Stomach (tissue), 8 donors: ENCODE measurements at regions not wholly inside any gene's neighbourhood (a gene's known extent, or its start where the extent isn't known, plus 50 kb on each side); places are given as distances from the start of the nearest gene placed in this dataset.

ENCODE experiments used
- DNase-seq, 2 donors: peaks; one replicate each; pipeline versions ENCODE4 v3.0.0 to v3.0.0-alpha.2; 2013 to 2019
- H3K27ac ChIP-seq, 5 donors: fragments of 200-600 bp in 4 of 5; sonication (generic) in 4 of 5; one replicate each; pipeline ENCODE4 v1.5.1; 2013 to 2019; ENCODE audit warnings: mild to moderate bottlenecking in 1 of 5, moderate library complexity in 1 of 5
- H3K27me3 ChIP-seq, 3 donors: fragments of 200-600 bp; sonication (generic); one replicate each; pipeline ENCODE4 v1.5.1; 2017 to 2019; ENCODE audit warnings: mixed run types in 1 of 3
- H3K36me3 ChIP-seq, 4 donors: fragments of 200-600 bp; sonication (generic); 1 replicate in 3 of 4; 2 replicates in 1 of 4; pipeline ENCODE4 v1.5.1; 2016 to 2019
- H3K4me1 ChIP-seq, 4 donors: fragments of 200-600 bp; sonication (generic); one replicate each; pipeline ENCODE4 v1.5.1; 2016 to 2019
- H3K4me3 ChIP-seq, 4 donors: fragments of 200-600 bp; sonication (generic) in 3 of 4; one replicate each; pipeline ENCODE4 v1.5.1; 2016 to 2019; ENCODE audit warnings: mild to moderate bottlenecking in 1 of 4
- H3K9me3 ChIP-seq, 4 donors: fragments of 200-600 bp; sonication (generic); one replicate each; pipeline ENCODE4 v1.5.1; 2016 to 2019
- EP300 ChIP-seq: sonication (generic); formaldehyde crosslinking; IDR thresholded peaks from one replicate; pipeline ENCODE4 v1.6.1; 2017; ENCODE audit warnings: antibody characterized with exemption
- POLR2A ChIP-seq, 4 donors: fragments of 450-650 bp; IDR thresholded peaks; one replicate each; pipeline ENCODE4 v1.6.1; 2016; ENCODE audit warnings: antibody characterized with exemption in 4 of 4, control low read depth in 2 of 4, mild to moderate bottlenecking in 1 of 4, moderate library complexity in 1 of 4
- POLR2AphosphoS5 ChIP-seq, 3 donors: sonication (generic); formaldehyde crosslinking; IDR thresholded peaks; one replicate each; pipeline ENCODE4 v1.6.1; 2016; ENCODE audit warnings: antibody characterized with exemption in 3 of 3
- WGBS, 5 donors: extraction: QIAGEN DNeasy Blood & Tissue Kit in 3 of 5; methylation state at CpG; one replicate each; pipeline versions ENCODE4 v1.1.5 to v1.1.7; 2013 to 2018; 5-methylcytosine and 5-hydroxymethylcytosine counted together
- intact Hi-C: fragments of 100-400 bp; cut with DNase I; formaldehyde crosslinking; loops from one replicate; pipeline ENCODE4 v1.15.1; 2023; ENCODE audit warnings: low total_unique reads
- TF ChIP-seq, protein P1 (sequence below), 7 experiments: fragments of 450-650 bp in 4 of 7; fragments of 200-600 bp in 3 of 7; sonication (generic) in 3 of 7; IDR thresholded peaks; one replicate each; pipeline ENCODE4 v1.5.1; 2016 to 2019; ENCODE audit warnings: antibody characterized with exemption in 7 of 7, control low read depth in 2 of 7, mild to moderate bottlenecking in 1 of 7
- donor health status: healthy with polysubstance abuse.
- donor health status: Bipolar disorder and iron deficiency.
- donor health status: healthy.

DNA sequence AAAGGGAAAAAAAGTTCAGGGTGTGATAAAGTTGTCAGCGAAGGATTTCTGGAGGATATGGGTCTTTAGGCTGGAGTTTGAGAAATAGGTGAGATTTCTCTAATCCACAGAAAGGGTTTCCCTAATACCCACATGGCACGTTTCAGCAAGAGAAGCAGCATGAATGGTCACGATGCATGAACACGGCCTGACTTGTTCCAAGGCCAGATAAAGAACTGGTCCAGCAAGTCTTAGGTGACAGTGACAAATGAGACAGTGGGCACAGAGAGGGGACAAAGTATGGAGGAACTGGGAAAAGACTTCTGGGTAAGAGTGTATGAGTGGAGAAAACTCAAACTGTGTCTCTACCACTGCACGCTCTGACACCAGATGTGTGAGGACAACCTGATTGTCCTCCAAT is 262.0 kb upstream of the FOXQ1 start:
- H3K4me3 ChIP-seq, result no peak overlapping the region
- H3K27me3 ChIP-seq, result no peaks in the 10 kb centered on the region
- WGBS, 5 donors, result 43 to 70% (median 57%) methylated on average over 5 of the region's 5 CpGs
- no peaks in the 10 kb centered on the region for H3K9me3 ChIP-seq
- DNase-seq, result peak; percentile 62 to 92
- H3K36me3 ChIP-seq, result no peaks in the 10 kb centered on the region
- TF ChIP-seq EP300 (no peak), POLR2AphosphoS5 (IDR thresholded peaks at IDR 0.05) (peak in 1 of 3 donors; percentile 70)
- peaks cover 7 to 14% (median 10%) of the 10 kb centered on the region in 4 donors for H3K4me1 ChIP-seq
- intact Hi-C loops, result no loop called here
- no peak overlapping the region for H3K27ac ChIP-seq

DNA sequence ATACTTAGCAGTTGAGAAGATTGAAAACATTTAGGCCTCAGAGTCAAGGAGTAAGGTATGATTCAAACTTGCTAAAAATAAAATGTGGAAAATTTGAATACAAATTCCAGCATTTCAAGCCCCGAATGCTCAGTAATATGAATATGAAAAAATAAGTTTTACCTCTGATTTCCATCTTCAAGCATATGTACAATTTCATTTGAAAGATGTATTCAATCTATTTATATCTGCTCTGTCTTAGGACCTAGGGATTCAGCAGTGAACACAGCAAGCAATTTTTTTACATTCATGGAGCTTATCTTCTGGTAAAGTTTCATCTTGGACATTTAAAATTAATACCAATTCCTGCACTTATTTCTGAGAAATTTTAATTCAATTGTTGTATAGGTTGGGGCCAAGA is 262.7 kb upstream of the FOXQ1 start:
- H3K4me3 ChIP-seq, result no peak overlapping the region
- WGBS, 5 donors, result 85 to 91% (median 90%) methylated on average over 1 of the region's 1 CpG
- no peaks in the 10 kb centered on the region for H3K36me3 ChIP-seq
- peaks cover 8 to 14% (median 13%) of the 10 kb centered on the region in 4 donors for H3K4me1 ChIP-seq
- intact Hi-C loops, result no loop called here
- no peak overlapping the region for H3K27ac ChIP-seq
- TF ChIP-seq, protein P1, sequence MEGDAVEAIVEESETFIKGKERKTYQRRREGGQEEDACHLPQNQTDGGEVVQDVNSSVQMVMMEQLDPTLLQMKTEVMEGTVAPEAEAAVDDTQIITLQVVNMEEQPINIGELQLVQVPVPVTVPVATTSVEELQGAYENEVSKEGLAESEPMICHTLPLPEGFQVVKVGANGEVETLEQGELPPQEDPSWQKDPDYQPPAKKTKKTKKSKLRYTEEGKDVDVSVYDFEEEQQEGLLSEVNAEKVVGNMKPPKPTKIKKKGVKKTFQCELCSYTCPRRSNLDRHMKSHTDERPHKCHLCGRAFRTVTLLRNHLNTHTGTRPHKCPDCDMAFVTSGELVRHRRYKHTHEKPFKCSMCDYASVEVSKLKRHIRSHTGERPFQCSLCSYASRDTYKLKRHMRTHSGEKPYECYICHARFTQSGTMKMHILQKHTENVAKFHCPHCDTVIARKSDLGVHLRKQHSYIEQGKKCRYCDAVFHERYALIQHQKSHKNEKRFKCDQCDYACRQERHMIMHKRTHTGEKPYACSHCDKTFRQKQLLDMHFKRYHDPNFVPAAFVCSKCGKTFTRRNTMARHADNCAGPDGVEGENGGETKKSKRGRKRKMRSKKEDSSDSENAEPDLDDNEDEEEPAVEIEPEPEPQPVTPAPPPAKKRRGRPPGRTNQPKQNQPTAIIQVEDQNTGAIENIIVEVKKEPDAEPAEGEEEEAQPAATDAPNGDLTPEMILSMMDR (IDR thresholded peaks at IDR 0.05), result no peak
- no peak for TF ChIP-seq POLR2A (IDR thresholded peaks at IDR 0.05)
- no peak for TF ChIP-seq POLR2AphosphoS5 (IDR thresholded peaks at IDR 0.05)
- no peak for TF ChIP-seq EP300
- no peaks in the 10 kb centered on the region for H3K9me3 ChIP-seq
- H3K27me3 ChIP-seq, result no peaks in the 10 kb centered on the region
- no peak for DNase-seq

DNA sequence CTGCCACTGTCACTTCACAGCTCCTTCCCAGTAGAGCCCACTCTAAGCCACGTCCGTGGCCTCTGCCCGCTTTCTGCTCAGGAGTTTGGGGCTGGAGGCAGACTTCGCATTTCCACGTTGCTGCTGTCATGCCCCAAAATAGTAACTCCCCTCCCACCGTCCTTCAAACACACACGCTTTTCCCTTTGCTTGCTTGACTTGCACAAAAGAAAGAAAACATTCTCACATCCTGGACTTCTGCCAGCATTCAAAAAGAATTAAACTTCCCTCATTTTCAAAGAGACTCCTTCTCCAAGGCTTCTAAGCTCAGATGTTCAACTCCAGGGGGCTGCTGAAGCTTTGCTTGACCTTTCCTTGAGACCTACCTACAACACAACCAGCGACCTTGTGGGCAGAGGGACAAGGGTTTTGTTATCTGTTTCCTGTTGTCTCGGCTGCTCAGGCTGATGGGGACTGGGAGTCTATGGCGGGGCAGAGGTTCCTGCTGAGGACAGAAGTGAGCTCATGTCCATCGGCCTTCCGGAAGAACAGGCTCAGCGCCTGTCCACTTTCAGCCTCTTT is 263.8 kb upstream of the FOXQ1 start:
- Histone ChIP-seq H3K36me3 (no peaks in the 10 kb centered on the region), H3K27me3 (peaks cover 0 to 1% (median 0%) of the 10 kb centered on the region in 3 donors), H3K4me3 (no peak overlapping the region), H3K27ac (peak overlapping the region in 1 of 5 donors; percentile 15), H3K4me1 (peaks cover 15 to 23% (median 19%) of the 10 kb centered on the region in 4 donors), H3K9me3 (no peaks in the 10 kb centered on the region)
- DNase-seq, result peak in 1 of 2 donors; percentile 67
- TF ChIP-seq POLR2A (IDR thresholded peaks at IDR 0.05), result no peak
- intact Hi-C loops, result no loop called here
- 34 to 38% (median 37%) methylated on average over 13 of the region's 13 CpGs for WGBS, 5 donors

DNA sequence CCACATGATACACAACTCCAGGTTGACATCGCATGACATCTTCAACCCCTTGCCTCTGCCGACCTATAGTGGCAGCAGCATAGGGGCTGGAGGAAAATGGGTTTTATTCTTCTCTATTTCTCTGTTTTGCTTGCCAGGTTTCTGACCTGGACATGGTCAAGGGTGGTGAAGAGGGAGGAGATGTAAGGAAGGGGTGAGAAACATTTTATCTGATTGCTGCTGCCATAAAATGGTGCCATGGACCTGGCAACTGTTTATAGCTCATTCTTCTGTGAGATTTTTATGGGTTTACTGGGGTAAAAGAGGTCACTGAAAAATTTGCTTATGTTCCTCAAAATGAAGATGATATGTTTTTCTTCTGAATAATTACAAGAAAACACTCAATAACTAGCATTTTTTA is 266.7 kb upstream of the FOXQ1 start:
- DNase-seq, result no peak
- 68 to 93% (median 92%) methylated on average over 2 of the region's 2 CpGs for WGBS, 5 donors
- H3K4me3 ChIP-seq, result no peak overlapping the region
- H3K27me3 ChIP-seq, result peaks cover 0 to 8% (median 0%) of the 10 kb centered on the region in 3 donors
- H3K27ac ChIP-seq, result peak overlapping the region in 2 of 5 donors; percentile 81 to 86
- peaks cover 15 to 32% (median 24%) of the 10 kb centered on the region in 4 donors for H3K4me1 ChIP-seq
- no peaks in the 10 kb centered on the region for H3K36me3 ChIP-seq
- intact Hi-C loops, result no loop called here
- TF ChIP-seq, protein P1 (IDR thresholded peaks at IDR 0.05), result no peak
- TF ChIP-seq POLR2A (IDR thresholded peaks at IDR 0.05) (no peak), EP300 (no peak), POLR2AphosphoS5 (IDR thresholded peaks at IDR 0.05) (no peak)
- H3K9me3 ChIP-seq, result no peaks in the 10 kb centered on the region

DNA sequence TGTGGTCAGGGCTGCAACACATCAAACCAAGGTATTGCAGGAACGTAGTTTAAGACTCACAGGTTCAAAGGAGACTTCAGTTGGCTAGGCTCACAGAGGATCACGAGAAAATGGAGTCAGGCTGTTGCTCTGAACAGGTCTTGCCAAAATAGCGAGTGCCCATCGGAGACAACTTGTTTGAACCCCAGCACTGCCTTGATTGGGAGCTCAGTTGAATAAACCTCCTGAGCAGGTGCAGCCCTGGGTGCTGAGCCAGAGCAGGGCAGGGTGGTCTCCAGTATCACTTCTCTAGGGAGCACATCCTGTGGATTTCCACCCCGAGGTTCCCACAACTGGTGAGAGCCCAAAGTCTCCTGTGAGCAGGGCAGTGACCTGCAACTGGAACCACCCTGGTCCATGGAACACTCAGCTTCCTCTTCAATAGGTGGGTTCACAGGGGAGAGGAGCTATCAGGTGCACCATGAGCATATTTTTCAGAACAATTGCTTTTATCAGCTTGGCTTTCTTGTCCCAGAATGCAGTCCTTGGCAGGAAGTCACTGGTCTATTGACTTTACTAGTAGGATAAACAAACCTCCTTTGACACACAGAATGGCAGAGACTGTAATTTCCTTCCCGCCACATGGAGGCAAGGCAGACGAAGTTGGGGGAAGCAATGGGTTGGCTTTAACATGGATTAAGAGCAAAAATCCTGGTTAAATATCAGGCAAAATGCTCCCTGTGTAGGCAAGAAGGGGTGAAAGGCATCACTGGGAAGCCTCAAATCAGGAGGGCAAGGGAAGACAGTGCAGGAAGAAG is 267.7 kb upstream of the FOXQ1 start:
- H3K27ac ChIP-seq, result peak overlapping the region; percentile 41 to 88 (median 81)
- WGBS, 5 donors, result 30 to 70% (median 42%) methylated on average over 6 to 7 of the region's 7 CpGs

More for the DNA sequence above, 267.7 kb upstream of the FOXQ1 start:
- Histone ChIP-seq H3K27me3 (peaks cover 0 to 8% (median 0%) of the 10 kb centered on the region in 3 donors), H3K4me3 (no peak overlapping the region), H3K9me3 (no peaks in the 10 kb centered on the region), H3K4me1 (peaks cover 15 to 37% (median 24%) of the 10 kb centered on the region in 4 donors), H3K36me3 (no peaks in the 10 kb centered on the region)
- TF ChIP-seq POLR2AphosphoS5 (IDR thresholded peaks at IDR 0.05) (peak in 2 of 3 donors; percentile 68 to 89), POLR2A (IDR thresholded peaks at IDR 0.05) (no peak), EP300 (no peak)
- TF ChIP-seq, protein P1 (IDR thresholded peaks at IDR 0.05), result peak in 3 of 7 experiments; percentile 10 to 38 (median 25)
- intact Hi-C loops, result no loop called here
- DNase-seq, result peak; percentile 81 to 87
